HG03354 (cell line): ENCODE measurements at regions not wholly inside any gene's neighbourhood (a gene's known extent, or its start where the extent isn't known, plus 50 kb on each side); places are given as distances from the start of the nearest gene placed in this dataset.

Experiments used
- ATAC-seq: cut with Tn5 transposase; IDR thresholded peaks from one replicate; pipeline ENCODE4 v1.9.1; 2021; ENCODE audit warnings: mild to moderate bottlenecking; ENCODE audit not compliant: unreplicated experiment, poor library complexity, severe bottlenecking

GRCh38 chr15:81569286-81570080 is 195.5 kb upstream of the TMC3 start:
- ATAC-seq, result no peak

GRCh38 chr15:81567924-81568323 is 193.9 kb upstream of the TMC3 start:
- ATAC-seq, result no peak

- no peak for ATAC-seq
These were observed 189.0 kb upstream of the TMC3 start for GRCh38 chr15:81562986-81563385.

GRCh38 chr15:81560405-81560804 is 186.4 kb upstream of the TMC3 start:
- ATAC-seq, result no peak

GRCh38 chr15:81558056-81558455 is 184.0 kb upstream of the TMC3 start:
- no peak for ATAC-seq

- ATAC-seq, result no peak
These were observed 181.3 kb upstream of the TMC3 start for GRCh38 chr15:81555346-81555745.

- no peak for ATAC-seq
These were observed 174.5 kb upstream of the TMC3 start for GRCh38 chr15:81548365-81549130.

- ATAC-seq, result no peak
These were observed 173.6 kb upstream of the TMC3 start for GRCh38 chr15:81547521-81548132.

GRCh38 chr15:81544385-81544784 is 170.4 kb upstream of the TMC3 start:
- ATAC-seq, result no peak

- ATAC-seq, result no peak
These were observed 166.9 kb upstream of the TMC3 start for GRCh38 chr15:81540909-81541308.

- ATAC-seq, result no peak
These were observed 162.3 kb upstream of the TMC3 start for GRCh38 chr15:81536356-81536755.

- no peak for ATAC-seq
These were observed 160.1 kb upstream of the TMC3 start for GRCh38 chr15:81534124-81534523.

- ATAC-seq, result no peak
These were observed 158.0 kb upstream of the TMC3 start for GRCh38 chr15:81532001-81532400.

GRCh38 chr15:81531109-81531592 is 157.1 kb upstream of the TMC3 start:
- ATAC-seq, result no peak

- ATAC-seq, result no peak
These were observed 156.3 kb upstream of the TMC3 start for GRCh38 chr15:81530271-81530691.

- no peak for ATAC-seq
These were observed 155.5 kb upstream of the TMC3 start for GRCh38 chr15:81529481-81529880.

GRCh38 chr15:81526029-81526428 is 152.0 kb upstream of the TMC3 start:
- no peak for ATAC-seq

GRCh38 chr15:81524496-81524895 is 150.5 kb upstream of the TMC3 start:
- no peak for ATAC-seq

GRCh38 chr15:81523867-81524266 is 149.9 kb upstream of the TMC3 start:
- no peak for ATAC-seq

GRCh38 chr15:81520480-81520879 is 146.5 kb upstream of the TMC3 start:
- no peak for ATAC-seq

GRCh38 chr15:81516461-81516860 is 142.4 kb upstream of the TMC3 start:
- no peak for ATAC-seq
